ENCODE measurements at regions not wholly inside any gene's neighbourhood (a gene's known extent, or its start where the extent isn't known, plus 50 kb on each side); places are given as distances from the start of the nearest gene placed in this dataset.

DNA sequence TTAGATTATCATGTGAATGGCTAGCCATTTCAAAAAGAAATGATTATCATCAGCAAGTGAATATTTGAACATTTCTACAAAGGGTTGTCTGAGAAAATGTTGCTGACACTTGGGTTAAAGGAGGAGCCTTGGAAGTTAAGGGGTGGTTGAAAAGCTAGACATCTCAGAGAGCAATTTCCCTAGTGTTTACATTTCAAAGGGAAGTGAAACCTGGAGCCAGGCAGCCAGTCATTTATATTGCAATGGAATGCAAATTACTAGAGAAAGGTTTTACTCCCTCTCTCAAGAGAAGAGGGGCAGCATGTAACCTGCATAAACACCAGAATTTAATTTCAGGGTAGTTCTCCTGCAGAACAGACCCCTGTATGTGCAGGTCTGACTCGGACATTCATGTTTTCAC lies 279.0 kb downstream of the SLC16A7 start:
- DNase-seq (ENCODE audit: low spot score), result no peak
- TF ChIP-seq CTCF (IDR thresholded peaks at IDR 0.05; ENCODE audit: extremely low read depth, insufficient read depth, missing control alignments), result no peak
- in situ Hi-C loops (cut with MboI; ENCODE audit: low pct_unique_long_range_greater_than_20kb, low sequenced_read_pairs, unreplicated experiment), result no loop called here

GRCh38 chr12:59886131-59886733 lies 290.4 kb downstream of the SLC16A7 start:
- DNase-seq (ENCODE audit: low spot score), result no peak
- no peak for TF ChIP-seq CTCF (IDR thresholded peaks at IDR 0.05; ENCODE audit: extremely low read depth, insufficient read depth, missing control alignments)
- in situ Hi-C loops (cut with MboI; ENCODE audit: low pct_unique_long_range_greater_than_20kb, low sequenced_read_pairs, unreplicated experiment), result no loop called here

- in situ Hi-C loops (cut with MboI; ENCODE audit: low pct_unique_long_range_greater_than_20kb, low sequenced_read_pairs, unreplicated experiment), result no loop called here
These were observed 291.3 kb downstream of the SLC16A7 start for GRCh38 chr12:59887178-59887577.

GRCh38 chr12:59890896-59891579 lies 295.2 kb downstream of the SLC16A7 start:
- DNase-seq (ENCODE audit: low spot score), result no peak
- TF ChIP-seq CTCF (IDR thresholded peaks at IDR 0.05; ENCODE audit: extremely low read depth, insufficient read depth, missing control alignments), result no peak
- in situ Hi-C loops (cut with MboI; ENCODE audit: low pct_unique_long_range_greater_than_20kb, low sequenced_read_pairs, unreplicated experiment), result no loop called here

More at GRCh38 chr12:59887178-59887577, 291.3 kb downstream of the SLC16A7 start:
- no peak for DNase-seq (ENCODE audit: low spot score)
- no peak for TF ChIP-seq CTCF (IDR thresholded peaks at IDR 0.05; ENCODE audit: extremely low read depth, insufficient read depth, missing control alignments)

GRCh38 chr12:59895166-59895775 lies 299.4 kb downstream of the SLC16A7 start:
- no peak for DNase-seq (ENCODE audit: low spot score)
- in situ Hi-C loops (cut with MboI; ENCODE audit: low pct_unique_long_range_greater_than_20kb, low sequenced_read_pairs, unreplicated experiment), result no loop called here
- TF ChIP-seq CTCF (IDR thresholded peaks at IDR 0.05; ENCODE audit: extremely low read depth, insufficient read depth, missing control alignments), result no peak

DNA sequence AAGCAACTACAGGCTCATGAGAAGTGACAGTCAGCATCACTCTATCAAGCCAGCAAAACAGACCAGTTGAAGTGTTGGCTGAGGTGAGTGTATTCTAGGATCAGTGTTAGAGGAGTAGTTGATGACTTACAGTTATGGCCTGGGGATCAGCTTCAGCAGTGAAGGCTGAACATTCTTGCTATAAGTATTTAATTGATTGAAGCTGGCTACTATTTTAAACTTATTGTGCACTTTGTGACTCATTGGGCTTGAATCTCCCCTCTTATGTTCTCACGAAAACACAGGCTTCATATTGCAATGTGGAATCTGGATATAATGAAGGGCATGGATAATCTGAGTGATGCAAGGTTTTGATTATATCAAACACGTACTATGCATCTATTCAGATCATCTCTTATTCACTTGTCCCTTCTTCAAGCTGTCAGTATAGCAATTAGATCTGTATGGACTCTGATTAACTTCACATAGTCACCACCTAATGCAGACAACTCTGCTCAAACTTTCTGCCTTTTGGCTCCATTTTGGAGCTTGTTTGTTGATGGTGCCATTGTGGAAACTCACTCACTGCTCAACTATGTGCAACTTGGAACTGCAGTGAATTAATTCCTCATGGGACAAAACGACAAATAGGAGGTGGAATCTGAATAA lies 309.2 kb downstream of the SLC16A7 start:
- in situ Hi-C loops (cut with MboI; ENCODE audit: low pct_unique_long_range_greater_than_20kb, low sequenced_read_pairs, unreplicated experiment), result no loop called here
- no peak for TF ChIP-seq CTCF (IDR thresholded peaks at IDR 0.05; ENCODE audit: extremely low read depth, insufficient read depth, missing control alignments)
- DNase-seq (ENCODE audit: low spot score), result no peak
